Fibroblast of pulmonary artery (primary cell): ENCODE measurements at regions not wholly inside any gene's neighbourhood (a gene's known extent, or its start where the extent isn't known, plus 50 kb on each side); places are given as distances from the start of the nearest gene placed in this dataset.

Source experiments
- DNase-seq: peaks from one replicate; pipeline ENCODE4 v3.0.0-alpha.2; 2010; ENCODE audit warnings: low read depth
- H3K4me3 ChIP-seq: replicated peaks from 2 replicates; pipeline ENCODE4 v1.5.1; 2011; ENCODE audit warnings: low read depth, mild to moderate bottlenecking, control low read depth, low read length, moderate library complexity
- CTCF ChIP-seq: IDR thresholded peaks from 2 replicates; pipeline ENCODE4 v1.5.1; 2011; ENCODE audit warnings: mild to moderate bottlenecking, control low read depth, low read length, inconsistent platforms; ENCODE audit errors: missing control alignments

DNA sequence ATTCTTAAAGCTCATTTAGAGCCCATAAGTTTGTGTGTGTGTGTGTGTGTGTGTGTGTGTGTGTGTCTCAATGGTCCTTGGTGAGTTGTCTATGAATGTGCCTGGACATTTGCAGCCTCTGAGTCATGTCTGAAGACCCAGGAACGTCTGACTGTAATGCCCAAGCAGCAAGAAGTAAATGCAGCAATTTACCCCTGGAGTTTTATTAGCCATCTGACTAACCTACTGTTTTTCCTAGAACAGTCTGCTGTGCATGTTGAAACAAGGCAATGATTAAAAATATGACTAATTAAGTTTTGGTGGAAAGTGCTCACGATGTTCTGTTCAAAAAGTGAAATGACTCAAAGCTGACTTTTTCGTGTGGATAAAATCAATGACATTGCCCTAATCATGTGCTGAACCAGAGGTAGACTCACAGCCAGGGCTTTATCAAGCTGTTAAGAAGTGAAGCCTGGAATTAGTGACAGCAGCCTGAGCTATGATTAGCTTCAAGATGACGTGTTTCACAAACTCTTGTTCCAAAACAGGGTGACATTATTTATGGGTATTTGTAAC is 201.6 kb downstream of the CPE start:
- no peak for TF ChIP-seq CTCF
- peak; percentile 94 for DNase-seq
- no peak overlapping the region for H3K4me3 ChIP-seq

GRCh38 chr4:165583341-165583740 is 204.5 kb downstream of the CPE start:
- no peak for TF ChIP-seq CTCF
- DNase-seq: no peak
- H3K4me3 ChIP-seq: no peak overlapping the region

GRCh38 chr4:165584916-165585315 is 206.1 kb downstream of the CPE start:
- TF ChIP-seq CTCF: no peak
- no peak for DNase-seq
- no peak overlapping the region for H3K4me3 ChIP-seq

DNA sequence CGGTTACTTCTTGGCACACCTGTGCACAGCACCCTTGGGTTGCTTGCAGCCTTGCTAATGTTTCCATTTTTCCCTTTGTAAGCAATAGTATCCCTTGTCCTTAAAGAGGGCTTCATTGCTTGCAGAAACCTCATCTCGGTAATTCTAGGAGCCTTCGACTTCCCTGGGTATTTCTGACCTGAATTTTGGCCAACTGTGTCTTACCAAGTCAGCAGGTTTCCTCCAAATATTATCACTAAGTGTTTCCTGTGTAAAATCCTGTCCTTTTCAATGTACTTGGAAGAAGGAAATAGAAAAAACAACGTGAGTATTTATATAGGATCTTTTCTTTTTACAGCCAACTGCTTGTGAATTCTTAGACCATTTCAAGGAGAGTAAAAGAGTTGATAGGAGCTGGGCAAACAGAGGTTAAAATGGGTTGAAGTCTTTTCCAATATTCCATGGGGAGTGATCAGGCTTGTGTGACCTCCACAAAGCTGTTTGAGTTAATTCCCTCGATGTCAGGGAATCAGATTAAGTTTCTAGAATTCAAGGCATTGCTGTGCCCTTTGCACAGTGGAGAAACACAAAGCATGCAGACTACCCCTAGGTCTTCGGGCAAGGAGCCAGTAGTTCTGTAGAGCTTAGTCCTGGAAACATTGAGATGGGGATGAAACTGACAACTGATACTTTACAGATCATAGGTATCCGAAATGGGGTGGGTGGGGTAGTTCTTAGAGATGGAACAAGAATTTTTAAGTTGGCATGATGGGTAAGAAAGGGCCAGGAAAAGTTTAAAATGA is 209.9 kb downstream of the CPE start:
- no peak for DNase-seq
- no peak for TF ChIP-seq CTCF
- H3K4me3 ChIP-seq: no peak overlapping the region

DNA sequence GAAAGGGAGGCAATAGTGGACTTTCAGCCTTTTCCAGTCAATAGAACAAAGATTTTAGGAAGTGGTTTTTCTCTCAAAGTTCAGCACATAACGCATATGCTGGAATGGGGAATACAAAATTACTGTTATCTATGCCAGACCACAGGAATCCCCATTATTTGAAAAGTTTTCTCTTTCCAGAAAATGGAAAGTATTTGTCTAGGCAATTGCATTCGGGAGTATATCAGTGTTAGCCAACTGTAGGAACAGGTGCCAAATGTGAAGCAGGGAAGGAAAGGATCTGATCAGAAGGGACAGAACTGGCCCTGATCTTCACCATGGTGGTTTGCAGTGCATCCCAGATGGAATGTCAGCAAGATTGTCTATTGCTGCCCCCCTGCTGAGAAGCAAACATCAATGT is 213.6 kb downstream of the CPE start:
- no peak overlapping the region for H3K4me3 ChIP-seq
- TF ChIP-seq CTCF: no peak
- DNase-seq: peak; percentile 81

- DNase-seq: no peak
- H3K4me3 ChIP-seq: no peak overlapping the region
- TF ChIP-seq CTCF: no peak
These were observed 219.0 kb downstream of the CPE start for GRCh38 chr4:165597581-165598480.
